Ovary (tissue), 3 donors: ENCODE measurements at regions not wholly inside any gene's neighbourhood (a gene's known extent, or its start where the extent isn't known, plus 50 kb on each side); places are given as distances from the start of the nearest gene placed in this dataset.

Source experiments
- EP300 ChIP-seq: sonication (generic); formaldehyde crosslinking; IDR thresholded peaks from one replicate; pipeline ENCODE4 v1.6.1; 2017; ENCODE audit warnings: antibody characterized with exemption
- POLR2A ChIP-seq: fragments of 450-650 bp; IDR thresholded peaks from one replicate; pipeline ENCODE4 v1.6.1; 2017; ENCODE audit warnings: antibody characterized with exemption, mild to moderate bottlenecking, moderate library complexity
- TF ChIP-seq, protein P1 (sequence below), 3 donors: fragments of 450-650 bp in 2 of 3; fragments of 200-600 bp in 1 of 3; IDR thresholded peaks; one replicate each; pipeline versions ENCODE4 v1.5.1 to v1.8.0; 2016 to 2022; ENCODE audit warnings: antibody characterized with exemption in 3 of 3, mild to moderate bottlenecking in 1 of 3
- donor health status: DM: no; HTN: no; CAD: no.

DNA sequence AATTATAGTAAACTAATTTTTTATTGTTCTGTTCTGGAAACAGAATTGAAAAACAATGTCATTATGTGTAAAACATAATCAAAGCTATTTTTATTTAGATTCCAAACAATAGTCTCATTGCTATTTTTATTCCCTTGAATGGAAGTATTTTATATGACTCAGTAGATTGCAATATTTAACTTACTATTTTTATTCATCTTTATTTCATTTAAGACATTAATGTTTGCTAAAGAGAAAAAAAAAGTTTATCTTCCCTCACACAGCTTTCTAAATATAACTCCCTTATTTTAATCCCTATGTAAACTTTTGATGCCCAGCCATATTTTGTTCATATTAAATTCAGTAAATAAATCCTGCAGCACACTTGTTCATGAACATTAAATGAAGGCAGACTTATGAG, 622.4 kb downstream of the SLC6A15 start:
- TF ChIP-seq, protein P1, sequence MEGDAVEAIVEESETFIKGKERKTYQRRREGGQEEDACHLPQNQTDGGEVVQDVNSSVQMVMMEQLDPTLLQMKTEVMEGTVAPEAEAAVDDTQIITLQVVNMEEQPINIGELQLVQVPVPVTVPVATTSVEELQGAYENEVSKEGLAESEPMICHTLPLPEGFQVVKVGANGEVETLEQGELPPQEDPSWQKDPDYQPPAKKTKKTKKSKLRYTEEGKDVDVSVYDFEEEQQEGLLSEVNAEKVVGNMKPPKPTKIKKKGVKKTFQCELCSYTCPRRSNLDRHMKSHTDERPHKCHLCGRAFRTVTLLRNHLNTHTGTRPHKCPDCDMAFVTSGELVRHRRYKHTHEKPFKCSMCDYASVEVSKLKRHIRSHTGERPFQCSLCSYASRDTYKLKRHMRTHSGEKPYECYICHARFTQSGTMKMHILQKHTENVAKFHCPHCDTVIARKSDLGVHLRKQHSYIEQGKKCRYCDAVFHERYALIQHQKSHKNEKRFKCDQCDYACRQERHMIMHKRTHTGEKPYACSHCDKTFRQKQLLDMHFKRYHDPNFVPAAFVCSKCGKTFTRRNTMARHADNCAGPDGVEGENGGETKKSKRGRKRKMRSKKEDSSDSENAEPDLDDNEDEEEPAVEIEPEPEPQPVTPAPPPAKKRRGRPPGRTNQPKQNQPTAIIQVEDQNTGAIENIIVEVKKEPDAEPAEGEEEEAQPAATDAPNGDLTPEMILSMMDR (IDR thresholded peaks at IDR 0.05), result no peak
- TF ChIP-seq POLR2A, result no peak
- TF ChIP-seq EP300, result no peak
